ENCODE measurements at regions not wholly inside any gene's neighbourhood (a gene's known extent, or its start where the extent isn't known, plus 50 kb on each side); places are given as distances from the start of the nearest gene placed in this dataset.
"Not testable (repeated sequence)": the region's sequence is repeated elsewhere in the genome, so short reads cannot be mapped to it uniquely, and the experiment has no call there.

DNA sequence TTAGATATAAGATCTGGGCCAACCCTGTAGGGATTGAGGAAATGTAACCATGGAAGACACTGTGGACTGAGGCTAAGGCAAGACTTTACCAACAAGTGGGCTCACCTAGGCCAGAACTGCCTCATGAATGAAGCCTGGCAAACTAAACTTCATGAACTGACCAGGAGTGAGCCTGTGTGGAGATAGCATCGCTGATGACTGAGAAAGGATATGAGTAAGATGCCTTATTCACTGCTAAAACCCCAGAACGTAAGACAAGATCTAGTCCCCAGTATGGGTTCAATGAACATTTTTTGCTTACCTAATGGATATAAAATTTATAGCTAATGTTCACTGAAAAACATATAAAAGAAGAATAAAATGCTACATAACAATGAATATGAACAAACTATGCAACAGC is 399.8 kb downstream of the SATB2 start:
- ChIA-PET CTCF (no interaction called here), POLR2A (ENCODE audit: low non-redundant PET) (no interaction called here)
- H3K27ac ChIP-seq = no peak overlapping the region
- no peak for DNase-seq (ENCODE audit: low spot score)
- TF ChIP-seq, protein P1, sequence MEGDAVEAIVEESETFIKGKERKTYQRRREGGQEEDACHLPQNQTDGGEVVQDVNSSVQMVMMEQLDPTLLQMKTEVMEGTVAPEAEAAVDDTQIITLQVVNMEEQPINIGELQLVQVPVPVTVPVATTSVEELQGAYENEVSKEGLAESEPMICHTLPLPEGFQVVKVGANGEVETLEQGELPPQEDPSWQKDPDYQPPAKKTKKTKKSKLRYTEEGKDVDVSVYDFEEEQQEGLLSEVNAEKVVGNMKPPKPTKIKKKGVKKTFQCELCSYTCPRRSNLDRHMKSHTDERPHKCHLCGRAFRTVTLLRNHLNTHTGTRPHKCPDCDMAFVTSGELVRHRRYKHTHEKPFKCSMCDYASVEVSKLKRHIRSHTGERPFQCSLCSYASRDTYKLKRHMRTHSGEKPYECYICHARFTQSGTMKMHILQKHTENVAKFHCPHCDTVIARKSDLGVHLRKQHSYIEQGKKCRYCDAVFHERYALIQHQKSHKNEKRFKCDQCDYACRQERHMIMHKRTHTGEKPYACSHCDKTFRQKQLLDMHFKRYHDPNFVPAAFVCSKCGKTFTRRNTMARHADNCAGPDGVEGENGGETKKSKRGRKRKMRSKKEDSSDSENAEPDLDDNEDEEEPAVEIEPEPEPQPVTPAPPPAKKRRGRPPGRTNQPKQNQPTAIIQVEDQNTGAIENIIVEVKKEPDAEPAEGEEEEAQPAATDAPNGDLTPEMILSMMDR (conservative IDR thresholded peaks at IDR 0.05; ENCODE audit: low read depth) = no peak

DNA sequence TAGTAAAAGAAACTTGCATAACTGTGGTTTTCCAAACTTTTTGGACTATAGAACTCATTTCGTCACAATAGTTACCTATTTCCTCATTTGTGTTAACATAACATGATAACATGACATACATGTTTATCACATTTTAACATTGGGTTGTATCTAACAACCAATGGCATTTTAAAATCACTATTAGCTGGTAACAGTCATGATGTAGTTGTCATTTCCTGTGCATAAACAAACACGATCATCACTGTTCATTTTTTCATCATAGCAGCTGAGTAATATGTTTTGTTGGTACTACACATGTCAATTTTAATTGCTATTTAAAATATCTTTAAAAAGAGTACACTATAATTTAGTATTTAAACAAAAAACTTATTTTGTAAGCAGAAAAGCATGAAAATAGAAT is 402.4 kb downstream of the SATB2 start:
- CTCF ChIA-PET = interaction anchor here (0.6 to 0.7 kb wide), 2 partner anchors 223 to 738 kb away, joined by 3 to 4 read pairs; no protein-coding TSS in a partner anchor
- H3K27ac ChIP-seq = no peak overlapping the region
- POLR2A ChIA-PET (ENCODE audit: low non-redundant PET) = no interaction called here
- no peak for DNase-seq (ENCODE audit: low spot score)
- TF ChIP-seq, protein P1 (conservative IDR thresholded peaks at IDR 0.05; ENCODE audit: low read depth) = no peak

DNA sequence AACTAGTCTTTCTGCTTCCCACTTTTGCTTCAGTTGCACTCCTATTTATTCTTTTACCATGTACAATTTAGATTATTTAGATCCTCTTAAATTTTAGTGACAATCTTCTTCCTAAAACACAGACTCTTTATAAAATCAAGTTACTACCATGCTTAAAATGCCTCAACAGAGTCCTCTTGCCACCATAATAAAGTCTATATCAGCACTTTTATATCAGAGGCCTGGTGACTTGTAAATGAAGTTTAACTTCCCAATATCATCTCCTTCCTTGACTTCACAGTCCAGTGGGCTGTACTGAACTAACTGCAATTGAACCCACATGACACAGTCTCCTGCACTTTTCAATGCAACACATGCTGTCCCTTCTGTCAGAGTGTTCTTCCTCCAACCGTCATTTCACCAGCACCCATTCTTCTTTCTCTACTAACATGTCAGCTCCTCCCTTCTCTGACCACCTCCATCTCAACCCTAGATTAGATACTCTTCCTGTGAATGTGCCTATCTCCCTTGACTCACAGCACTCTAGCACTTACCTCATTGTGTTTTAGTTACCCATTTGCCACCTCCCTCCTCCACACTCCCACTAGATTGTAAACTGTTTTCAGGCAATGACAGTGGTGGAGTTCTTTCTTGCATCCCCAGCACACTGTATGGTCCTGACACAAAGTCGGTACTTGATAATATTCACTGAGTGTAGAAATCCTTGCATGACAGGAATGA is 414.9 kb downstream of the SATB2 start:
- POLR2A ChIA-PET (ENCODE audit: low non-redundant PET) = no interaction called here
- H3K27ac ChIP-seq = no peak overlapping the region
- CTCF ChIA-PET = no interaction called here
- TF ChIP-seq, protein P1 (conservative IDR thresholded peaks at IDR 0.05; ENCODE audit: low read depth) = no peak
- no peak for DNase-seq (ENCODE audit: low spot score)

DNA sequence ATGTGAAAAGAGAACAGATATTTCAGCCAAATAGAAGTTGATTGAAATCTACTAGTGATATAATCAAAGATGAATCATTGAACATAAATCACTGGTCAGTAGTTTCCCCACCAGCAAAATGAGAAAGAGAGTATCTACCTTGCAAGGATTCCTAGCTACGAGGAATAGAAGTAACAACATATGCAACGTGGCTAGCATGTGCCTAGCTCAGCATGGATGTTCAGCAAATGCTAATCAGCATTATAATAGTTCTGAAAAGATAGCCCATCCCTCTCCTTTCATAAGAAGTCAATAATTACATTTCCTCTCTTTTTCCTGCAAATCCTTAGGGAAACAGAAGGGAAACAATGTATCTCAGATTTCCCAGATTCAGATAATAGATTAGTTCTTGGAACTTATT is 417.2 kb downstream of the SATB2 start:
- POLR2A ChIA-PET (ENCODE audit: low non-redundant PET) = no interaction called here
- no peak overlapping the region for H3K27ac ChIP-seq
- TF ChIP-seq, protein P1 (conservative IDR thresholded peaks at IDR 0.05; ENCODE audit: low read depth) = no peak
- no peak for DNase-seq (ENCODE audit: low spot score)
- CTCF ChIA-PET = no interaction called here

DNA sequence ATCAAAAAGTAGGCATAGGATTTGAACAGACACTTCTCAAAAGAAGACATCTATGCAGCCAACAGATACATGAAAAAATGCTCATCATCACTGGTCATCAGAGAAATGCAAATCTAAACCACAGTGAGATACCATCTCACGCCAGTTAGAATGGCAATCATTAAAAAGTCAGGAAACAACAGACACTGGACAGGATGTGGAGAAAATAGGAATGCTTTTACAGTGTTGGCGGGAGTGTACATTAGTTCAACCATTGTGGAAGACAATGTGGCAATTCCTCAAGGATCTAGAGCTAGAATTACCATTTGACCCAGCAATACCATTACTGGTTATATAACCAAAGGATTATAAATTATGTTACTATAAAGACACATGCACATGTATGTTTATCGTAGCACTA is 424.0 kb downstream of the SATB2 start:
- H3K27ac ChIP-seq; DNase-seq (ENCODE audit: low spot score); CTCF ChIA-PET; POLR2A ChIA-PET (ENCODE audit: low non-redundant PET): not testable (repeated sequence)

DNA sequence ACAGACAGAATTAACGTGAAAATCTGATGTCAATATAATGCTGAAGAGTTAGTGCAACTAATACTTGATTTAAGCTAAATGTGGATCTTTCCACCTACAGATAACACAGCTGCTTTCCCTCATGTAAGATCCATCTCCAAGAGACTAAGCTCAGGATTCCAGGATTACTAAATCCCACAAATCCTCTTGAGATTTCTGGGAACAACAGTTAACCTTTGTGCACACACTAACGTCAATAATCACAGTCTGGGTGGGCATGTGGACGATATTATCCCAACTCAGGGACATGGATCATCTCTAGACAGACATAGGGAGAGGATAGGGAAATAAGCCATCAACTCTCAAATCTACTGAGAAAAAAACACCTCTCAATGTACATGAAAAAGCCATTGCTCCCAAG is 432.6 kb downstream of the SATB2 start:
- no peak overlapping the region for H3K27ac ChIP-seq
- no peak for DNase-seq (ENCODE audit: low spot score)
- POLR2A ChIA-PET (ENCODE audit: low non-redundant PET) = no interaction called here
- CTCF ChIA-PET = interaction anchor here (0.8 kb wide), 1 partner anchor 252 kb away, joined by 7 read pairs; no protein-coding TSS in a partner anchor
- TF ChIP-seq, protein P1 (conservative IDR thresholded peaks at IDR 0.05; ENCODE audit: low read depth) = no peak

DNA sequence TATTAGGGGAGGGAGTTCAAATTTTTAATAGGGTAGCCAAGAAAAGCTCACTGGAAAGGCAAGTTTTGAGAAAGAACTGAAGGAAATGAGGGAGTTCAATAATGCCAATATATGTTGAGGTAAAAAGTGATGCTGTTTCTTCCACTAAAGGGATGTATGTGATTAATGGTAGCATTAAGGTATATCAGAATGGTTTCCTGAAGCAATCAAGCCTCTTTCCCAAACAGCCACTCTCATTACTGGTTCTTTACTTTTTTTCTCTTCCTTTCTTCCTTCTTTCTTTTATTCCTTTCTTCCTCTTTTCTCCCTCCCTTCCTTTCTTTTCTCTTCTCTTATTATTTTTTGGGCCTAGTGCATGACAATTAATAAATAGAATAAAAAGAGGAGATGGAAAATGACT is 433.5 kb downstream of the SATB2 start:
- TF ChIP-seq, protein P1 (conservative IDR thresholded peaks at IDR 0.05; ENCODE audit: low read depth) = no peak
- CTCF ChIA-PET = no interaction called here
- no peak overlapping the region for H3K27ac ChIP-seq

More for the DNA sequence above, 433.5 kb downstream of the SATB2 start:
- DNase-seq (ENCODE audit: low spot score) = no peak
- POLR2A ChIA-PET (ENCODE audit: low non-redundant PET) = no interaction called here

All from RWPE1 (cell line).